Coronary artery (tissue), 2 donors: ENCODE measurements at regions not wholly inside any gene's neighbourhood (a gene's known extent, or its start where the extent isn't known, plus 50 kb on each side); places are given as distances from the start of the nearest gene placed in this dataset.

Experiments used
- DNase-seq: peaks from one replicate; pipeline ENCODE4 v3.0.0-alpha.2; 2017; ENCODE audit warnings: low spot score
- H3K27ac ChIP-seq, 2 donors: fragments of 200-600 bp; sonication (generic); one replicate each; pipeline ENCODE4 v1.5.1; 2016 to 2019
- H3K4me3 ChIP-seq: fragments of 200-600 bp; sonication (generic); 2 replicates; pipeline ENCODE4 v1.5.1; 2016; ENCODE audit warnings: mild to moderate bottlenecking, moderate library complexity
- CTCF ChIP-seq: fragments of 200-600 bp; sonication (generic); IDR thresholded peaks from one replicate; pipeline ENCODE4 v1.5.1; 2019; ENCODE audit warnings: antibody characterized with exemption

GRCh38 chr7:121572615-121573014, 176.5 kb upstream of the FAM3C start:
- H3K27ac ChIP-seq: no peak overlapping the region
- DNase-seq: no peak
- no peak for TF ChIP-seq CTCF
- H3K4me3 ChIP-seq: no peak overlapping the region

- H3K27ac ChIP-seq: no peak overlapping the region
- no peak for TF ChIP-seq CTCF
- DNase-seq: no peak
- no peak overlapping the region for H3K4me3 ChIP-seq
Observed at GRCh38 chr7:121570365-121570764, 174.3 kb upstream of the FAM3C start.

- Histone ChIP-seq H3K27ac (no peak overlapping the region), H3K4me3 (no peak overlapping the region)
- no peak for TF ChIP-seq CTCF
- no peak for DNase-seq
Observed at GRCh38 chr7:121563177-121563576, 167.1 kb upstream of the FAM3C start.

- H3K27ac ChIP-seq: no peak overlapping the region
- no peak for TF ChIP-seq CTCF
- no peak for DNase-seq
- H3K4me3 ChIP-seq: no peak overlapping the region
Observed at GRCh38 chr7:121562259-121562658, 166.2 kb upstream of the FAM3C start.

GRCh38 chr7:121561717-121562116, 165.6 kb upstream of the FAM3C start:
- DNase-seq: no peak
- Histone ChIP-seq H3K27ac (no peak overlapping the region), H3K4me3 (no peak overlapping the region)
- TF ChIP-seq CTCF: no peak

- DNase-seq: no peak
- no peak overlapping the region for H3K27ac ChIP-seq
- no peak overlapping the region for H3K4me3 ChIP-seq
- no peak for TF ChIP-seq CTCF
Observed at GRCh38 chr7:121560267-121560990, 164.3 kb upstream of the FAM3C start.

GRCh38 chr7:121558288-121558687, 162.2 kb upstream of the FAM3C start:
- no peak for TF ChIP-seq CTCF
- Histone ChIP-seq H3K4me3 (no peak overlapping the region), H3K27ac (no peak overlapping the region)
- DNase-seq: no peak
